Neural progenitor cell (in vitro differentiated cells): ENCODE measurements at regions not wholly inside any gene's neighbourhood (a gene's known extent, or its start where the extent isn't known, plus 50 kb on each side); places are given as distances from the start of the nearest gene placed in this dataset.

Experiments used
- DNase-seq: peaks from one replicate; pipeline ENCODE4 v3.0.0-alpha.2; 2016; ENCODE audit warnings: low spot score
- H2AFZ ChIP-seq: fragments of 200-600 bp; sonication (generic); replicated peaks from 2 replicates; pipeline ENCODE4 v1.6.1; 2016; ENCODE audit warnings: antibody characterized with exemption
- H3F3A ChIP-seq: fragments of 200-600 bp; sonication (generic); 2 replicates; pipeline ENCODE4 v1.6.1; 2016; ENCODE audit warnings: antibody characterized with exemption, low read depth
- H3K27ac ChIP-seq: fragments of 200-600 bp; sonication (generic); 2 replicates; pipeline ENCODE4 v1.5.1; 2016; ENCODE audit warnings: mild to moderate bottlenecking
- H3K27me3 ChIP-seq: fragments of 200-600 bp; sonication (generic); 2 replicates; pipeline ENCODE4 v1.6.1; 2016; ENCODE audit warnings: mild to moderate bottlenecking, moderate library complexity
- H3K36me3 ChIP-seq: fragments of 200-600 bp; sonication (generic); 2 replicates; pipeline ENCODE4 v1.5.1; 2016
- H3K4me1 ChIP-seq: fragments of 200-600 bp; sonication (generic); 2 replicates; pipeline ENCODE4 v1.6.1; 2016; ENCODE audit warnings: mixed run types
- H3K4me2 ChIP-seq: fragments of 200-600 bp; sonication (generic); 2 replicates; pipeline ENCODE4 v1.6.1; 2016
- H3K4me3 ChIP-seq: fragments of 200-600 bp; sonication (generic); 2 replicates; pipeline ENCODE4 v1.5.1; 2016
- H3K79me2 ChIP-seq: fragments of 200-600 bp; sonication (generic); 2 replicates; pipeline ENCODE4 v1.6.1; 2016; ENCODE audit warnings: low read depth
- H3K9ac ChIP-seq: fragments of 200-600 bp; sonication (generic); 2 replicates; pipeline ENCODE4 v1.6.1; 2016
- H3K9me3 ChIP-seq: fragments of 200-600 bp; sonication (generic); 2 replicates; pipeline ENCODE4 v1.5.1; 2016; ENCODE audit warnings: low read depth
- H4K20me1 ChIP-seq: fragments of 200-600 bp; sonication (generic); 2 replicates; pipeline ENCODE4 v1.6.1; 2016; ENCODE audit warnings: low read depth
- H3K27ac Mint-ChIP-seq: 3 replicates; pipeline ENCODE4 v1.8.0; 2021; ENCODE audit warnings: mixed read lengths
- H3K27me3 Mint-ChIP-seq: 2 replicates; pipeline ENCODE4 v1.8.0; 2022; ENCODE audit warnings: low read depth, mild to moderate bottlenecking, inconsistent platforms, moderate library complexity, mixed read lengths; ENCODE audit not compliant: insufficient read depth
- H3K36me3 Mint-ChIP-seq: 3 replicates; pipeline ENCODE4 v1.8.0; 2021; ENCODE audit warnings: mixed read lengths
- H3K4me1 Mint-ChIP-seq: 3 replicates; pipeline ENCODE4 v1.8.0; 2021; ENCODE audit warnings: mixed read lengths
- H3K4me3 Mint-ChIP-seq: 3 replicates; pipeline ENCODE4 v1.8.0; 2021; ENCODE audit warnings: mild to moderate bottlenecking, moderate library complexity, mixed read lengths
- H3K9me3 Mint-ChIP-seq: 3 replicates; pipeline ENCODE4 v1.8.0; 2020; ENCODE audit warnings: mixed read lengths
- EZH2 ChIP-seq: fragments of 200-600 bp; sonication (generic); IDR thresholded peaks from 2 replicates; pipeline ENCODE4 v1.6.1; 2017; ENCODE audit warnings: antibody characterized with exemption, mild to moderate bottlenecking, moderate library complexity
- EZH2phosphoT487 ChIP-seq: fragments of 200-600 bp; sonication (generic); IDR thresholded peaks from 2 replicates; pipeline ENCODE4 v1.6.1; 2017; ENCODE audit warnings: antibody characterized with exemption
- TF ChIP-seq, protein P1 (sequence below): fragments of 200-600 bp; sonication (generic); IDR thresholded peaks from 2 replicates; pipeline ENCODE4 v1.5.1; 2017; ENCODE audit warnings: antibody characterized with exemption, mild to moderate bottlenecking

DNA sequence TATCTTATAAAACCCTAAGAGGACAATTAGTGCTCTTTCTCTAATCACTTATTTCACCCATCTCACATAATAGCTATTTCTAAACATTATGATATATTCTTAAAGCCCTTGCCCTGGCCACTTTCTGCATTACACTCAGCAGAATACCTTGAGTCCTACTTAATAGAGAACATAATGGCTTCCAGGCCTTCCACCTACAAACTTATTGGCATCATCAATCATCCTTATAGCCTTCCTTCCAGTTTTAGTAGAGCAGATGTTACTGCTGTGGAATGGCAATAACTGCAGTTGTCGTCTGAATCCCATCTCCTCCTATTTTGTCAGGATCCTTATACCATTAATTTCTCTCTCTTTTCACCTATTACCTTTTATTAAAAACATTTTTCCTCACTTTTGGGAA is 1127.4 kb downstream of the LRFN5 start:
- Histone ChIP-seq H3K79me2 (no peaks in the 10 kb centered on the region), H4K20me1 (no peaks in the 10 kb centered on the region), H3F3A (no peaks in the 10 kb centered on the region), H2AFZ (no peak overlapping the region), H3K27ac (no peak overlapping the region), H3K9ac (no peak overlapping the region), H3K4me3 (no peak overlapping the region), H3K27me3 (no peaks in the 10 kb centered on the region), H3K4me1 (no peaks in the 10 kb centered on the region), H3K36me3 (no peaks in the 10 kb centered on the region), H3K4me2 (no peak overlapping the region), H3K9me3 (no peaks in the 10 kb centered on the region)
- Mint-ChIP-seq H3K36me3 (no peaks in the 10 kb centered on the region), H3K27me3 (no peaks in the 10 kb centered on the region), H3K27ac (no peak overlapping the region), H3K4me3 (no peak overlapping the region), H3K9me3 (no peaks in the 10 kb centered on the region), H3K4me1 (no peaks in the 10 kb centered on the region)
- DNase-seq, result no peak
- TF ChIP-seq EZH2phosphoT487 (no peak), EZH2 (no peak)
- TF ChIP-seq, protein P1, sequence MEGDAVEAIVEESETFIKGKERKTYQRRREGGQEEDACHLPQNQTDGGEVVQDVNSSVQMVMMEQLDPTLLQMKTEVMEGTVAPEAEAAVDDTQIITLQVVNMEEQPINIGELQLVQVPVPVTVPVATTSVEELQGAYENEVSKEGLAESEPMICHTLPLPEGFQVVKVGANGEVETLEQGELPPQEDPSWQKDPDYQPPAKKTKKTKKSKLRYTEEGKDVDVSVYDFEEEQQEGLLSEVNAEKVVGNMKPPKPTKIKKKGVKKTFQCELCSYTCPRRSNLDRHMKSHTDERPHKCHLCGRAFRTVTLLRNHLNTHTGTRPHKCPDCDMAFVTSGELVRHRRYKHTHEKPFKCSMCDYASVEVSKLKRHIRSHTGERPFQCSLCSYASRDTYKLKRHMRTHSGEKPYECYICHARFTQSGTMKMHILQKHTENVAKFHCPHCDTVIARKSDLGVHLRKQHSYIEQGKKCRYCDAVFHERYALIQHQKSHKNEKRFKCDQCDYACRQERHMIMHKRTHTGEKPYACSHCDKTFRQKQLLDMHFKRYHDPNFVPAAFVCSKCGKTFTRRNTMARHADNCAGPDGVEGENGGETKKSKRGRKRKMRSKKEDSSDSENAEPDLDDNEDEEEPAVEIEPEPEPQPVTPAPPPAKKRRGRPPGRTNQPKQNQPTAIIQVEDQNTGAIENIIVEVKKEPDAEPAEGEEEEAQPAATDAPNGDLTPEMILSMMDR, result no peak

DNA sequence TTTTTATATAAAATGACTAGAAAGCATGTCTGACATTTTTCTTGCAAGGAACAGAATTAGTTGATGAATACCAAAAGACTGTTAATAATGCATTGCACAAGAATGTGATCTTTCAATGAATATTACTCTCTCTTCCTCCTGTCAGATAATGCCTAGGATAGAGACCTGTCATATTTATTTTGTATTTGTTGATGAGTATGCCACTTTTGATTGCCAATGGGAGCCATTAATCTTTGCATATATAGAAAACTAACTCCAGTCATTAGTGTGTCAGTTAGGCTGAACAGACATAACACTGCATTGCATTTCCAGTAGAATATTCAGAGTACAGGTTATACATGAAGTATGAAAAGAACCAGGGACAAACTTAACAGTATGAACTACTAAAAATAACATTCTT is 1125.3 kb downstream of the LRFN5 start:
- Histone ChIP-seq H4K20me1 (no peaks in the 10 kb centered on the region), H2AFZ (no peak overlapping the region), H3K36me3 (no peaks in the 10 kb centered on the region), H3K4me2 (no peak overlapping the region), H3K4me3 (no peak overlapping the region), H3K27me3 (no peaks in the 10 kb centered on the region), H3K4me1 (no peaks in the 10 kb centered on the region), H3F3A (no peaks in the 10 kb centered on the region), H3K9ac (no peak overlapping the region), H3K79me2 (no peaks in the 10 kb centered on the region), H3K27ac (no peak overlapping the region), H3K9me3 (no peaks in the 10 kb centered on the region)
- Mint-ChIP-seq H3K27me3 (no peaks in the 10 kb centered on the region), H3K4me3 (no peak overlapping the region), H3K27ac (no peak overlapping the region), H3K9me3 (no peaks in the 10 kb centered on the region), H3K36me3 (no peaks in the 10 kb centered on the region), H3K4me1 (no peaks in the 10 kb centered on the region)
- no peak for TF ChIP-seq EZH2
- no peak for TF ChIP-seq EZH2phosphoT487
- TF ChIP-seq, protein P1, result no peak
- DNase-seq, result no peak

- Histone ChIP-seq H3K27me3 (no peaks in the 10 kb centered on the region), H3K4me2 (no peak overlapping the region), H2AFZ (no peak overlapping the region), H3K27ac (no peak overlapping the region), H3K36me3 (no peaks in the 10 kb centered on the region), H3K9me3 (no peaks in the 10 kb centered on the region), H3K4me1 (no peaks in the 10 kb centered on the region), H4K20me1 (no peaks in the 10 kb centered on the region), H3K79me2 (no peaks in the 10 kb centered on the region), H3K4me3 (no peak overlapping the region), H3F3A (no peaks in the 10 kb centered on the region), H3K9ac (no peak overlapping the region)
- no peak for TF ChIP-seq EZH2
- TF ChIP-seq EZH2phosphoT487, result no peak
- TF ChIP-seq, protein P1, result no peak
- no peak for DNase-seq
- Mint-ChIP-seq H3K4me3 (no peak overlapping the region), H3K27ac (no peak overlapping the region), H3K36me3 (no peaks in the 10 kb centered on the region), H3K9me3 (no peaks in the 10 kb centered on the region), H3K4me1 (no peaks in the 10 kb centered on the region), H3K27me3 (no peaks in the 10 kb centered on the region)
Measured at GRCh38 chr14:42731480-42731879, 1124.8 kb downstream of the LRFN5 start.

- no peak for TF ChIP-seq EZH2phosphoT487
- TF ChIP-seq, protein P1, result no peak
- no peak for TF ChIP-seq EZH2
- H4K20me1 ChIP-seq, result no peaks in the 10 kb centered on the region
- H3K4me2 ChIP-seq, result no peak overlapping the region
- H3F3A ChIP-seq, result no peaks in the 10 kb centered on the region
- no peaks in the 10 kb centered on the region for H3K4me1 ChIP-seq
- H3K27ac Mint-ChIP-seq, result no peak overlapping the region
- H2AFZ ChIP-seq, result no peak overlapping the region
- H3K4me3 ChIP-seq, result no peak overlapping the region
- H3K9me3 Mint-ChIP-seq, result no peaks in the 10 kb centered on the region
- no peaks in the 10 kb centered on the region for H3K27me3 ChIP-seq
- no peak overlapping the region for H3K27ac ChIP-seq
- H3K36me3 ChIP-seq, result no peaks in the 10 kb centered on the region
- DNase-seq, result no peak
- no peaks in the 10 kb centered on the region for H3K4me1 Mint-ChIP-seq
- H3K9ac ChIP-seq, result no peak overlapping the region
- no peaks in the 10 kb centered on the region for H3K27me3 Mint-ChIP-seq
- H3K79me2 ChIP-seq, result no peaks in the 10 kb centered on the region
- no peaks in the 10 kb centered on the region for H3K9me3 ChIP-seq
- H3K36me3 Mint-ChIP-seq, result no peaks in the 10 kb centered on the region
- no peak overlapping the region for H3K4me3 Mint-ChIP-seq
Measured at GRCh38 chr14:42729681-42730080, 1123.0 kb downstream of the LRFN5 start.
